ENCODE measurements at regions not wholly inside any gene's neighbourhood (a gene's known extent, or its start where the extent isn't known, plus 50 kb on each side); places are given as distances from the start of the nearest gene placed in this dataset.

DNA sequence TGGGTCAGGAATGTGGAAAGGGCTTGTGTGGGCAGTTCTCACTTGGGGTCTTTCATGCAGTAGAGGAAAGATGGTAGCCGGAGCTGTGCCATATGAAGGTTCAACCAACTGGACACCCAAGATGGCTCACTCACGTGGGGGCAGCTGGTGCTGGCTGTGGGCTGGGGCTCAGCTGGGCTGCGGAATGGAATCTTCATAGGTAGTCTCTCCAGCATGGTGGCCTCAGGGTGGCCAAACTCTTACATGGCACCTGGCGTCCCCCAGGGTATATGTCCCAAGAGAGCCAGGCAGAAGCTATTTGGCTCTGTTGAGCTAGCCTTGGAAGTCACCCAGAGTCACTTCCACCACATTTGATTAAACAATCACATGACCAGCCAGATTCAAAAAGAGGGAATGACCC, 163.1 kb upstream of the KLHL29 start:
- Histone ChIP-seq H3K27ac (no peak overlapping the region), H3K4me3 (no peak overlapping the region)

GRCh38 chr2:23230885-23231284, 154.1 kb upstream of the KLHL29 start:
- Histone ChIP-seq H3K27ac (no peak overlapping the region), H3K4me3 (no peak overlapping the region)

GRCh38 chr2:23231865-23232264, 153.1 kb upstream of the KLHL29 start:
- H3K4me3 ChIP-seq: no peak overlapping the region
- no peak overlapping the region for H3K27ac ChIP-seq

GRCh38 chr2:23235292-23235691, 149.7 kb upstream of the KLHL29 start:
- Histone ChIP-seq H3K27ac (peak overlapping the region in 1 of 21 experiments; percentile 43), H3K4me3 (no peak overlapping the region)

GRCh38 chr2:23235736-23236135, 149.2 kb upstream of the KLHL29 start:
- Histone ChIP-seq H3K27ac (peak overlapping the region in 1 of 21 experiments; percentile 43), H3K4me3 (no peak overlapping the region)

DNA sequence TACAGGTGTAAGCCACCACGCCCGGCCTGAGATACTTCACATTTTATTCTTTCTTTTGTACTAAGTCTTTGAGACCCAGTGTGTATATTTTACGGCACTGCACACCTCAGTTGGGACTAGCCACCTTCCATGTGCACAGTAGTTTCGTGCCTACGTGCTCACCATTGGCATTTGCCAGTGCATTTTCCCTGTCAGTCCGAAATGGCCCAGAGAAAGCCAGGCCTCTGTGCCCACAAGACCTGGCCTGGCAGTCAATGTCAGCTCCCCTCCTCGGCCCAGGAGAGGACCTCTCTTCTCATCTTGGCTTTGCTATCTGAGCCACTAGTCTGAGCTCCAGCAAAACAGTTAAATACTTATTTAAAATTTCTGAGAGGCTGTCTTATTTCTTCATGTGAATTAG, 147.8 kb upstream of the KLHL29 start:
- Histone ChIP-seq H3K27ac (no peak overlapping the region), H3K4me3 (no peak overlapping the region)

DNA sequence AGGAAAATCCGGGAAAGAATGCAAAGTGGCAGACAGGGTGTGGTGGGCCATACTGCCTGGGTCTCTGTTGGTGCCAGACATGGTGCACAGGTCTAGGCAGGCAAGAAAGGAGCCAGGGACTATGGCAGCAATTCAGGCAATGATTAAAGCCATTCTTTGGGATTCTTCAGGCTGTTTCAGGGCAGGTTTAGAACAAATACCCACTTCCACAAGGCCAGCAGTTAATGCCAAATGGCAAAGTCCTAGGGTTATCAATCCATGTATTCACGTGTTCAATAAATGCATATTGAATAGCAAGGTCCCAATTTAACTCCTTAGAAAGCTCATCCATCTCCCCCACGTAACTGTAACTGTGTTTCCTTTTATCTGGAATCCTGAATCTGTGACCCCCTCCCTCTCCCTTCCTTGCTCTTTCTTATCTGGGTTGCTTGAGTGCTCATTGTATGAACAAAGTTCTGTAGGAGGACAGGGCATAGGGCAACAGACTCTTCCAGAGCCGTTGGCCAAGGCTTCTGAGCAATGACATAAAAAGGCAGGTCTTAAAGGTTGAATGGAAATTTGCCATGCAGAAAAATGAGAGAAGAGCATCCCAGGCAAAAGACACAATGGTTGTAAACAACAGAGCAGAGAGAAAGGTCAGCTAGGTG, 146.8 kb upstream of the KLHL29 start:
- no peak overlapping the region for H3K4me3 ChIP-seq
- H3K27ac ChIP-seq: no peak overlapping the region

- no peak overlapping the region for H3K4me3 ChIP-seq
These were observed 145.6 kb upstream of the KLHL29 start for GRCh38 chr2:23239374-23239773.

GRCh38 chr2:23241121-23241520, 143.9 kb upstream of the KLHL29 start:
- no peak overlapping the region for H3K4me3 ChIP-seq
- no peak overlapping the region for H3K27ac ChIP-seq

More at GRCh38 chr2:23239374-23239773, 145.6 kb upstream of the KLHL29 start:
- no peak overlapping the region for H3K27ac ChIP-seq

DNA sequence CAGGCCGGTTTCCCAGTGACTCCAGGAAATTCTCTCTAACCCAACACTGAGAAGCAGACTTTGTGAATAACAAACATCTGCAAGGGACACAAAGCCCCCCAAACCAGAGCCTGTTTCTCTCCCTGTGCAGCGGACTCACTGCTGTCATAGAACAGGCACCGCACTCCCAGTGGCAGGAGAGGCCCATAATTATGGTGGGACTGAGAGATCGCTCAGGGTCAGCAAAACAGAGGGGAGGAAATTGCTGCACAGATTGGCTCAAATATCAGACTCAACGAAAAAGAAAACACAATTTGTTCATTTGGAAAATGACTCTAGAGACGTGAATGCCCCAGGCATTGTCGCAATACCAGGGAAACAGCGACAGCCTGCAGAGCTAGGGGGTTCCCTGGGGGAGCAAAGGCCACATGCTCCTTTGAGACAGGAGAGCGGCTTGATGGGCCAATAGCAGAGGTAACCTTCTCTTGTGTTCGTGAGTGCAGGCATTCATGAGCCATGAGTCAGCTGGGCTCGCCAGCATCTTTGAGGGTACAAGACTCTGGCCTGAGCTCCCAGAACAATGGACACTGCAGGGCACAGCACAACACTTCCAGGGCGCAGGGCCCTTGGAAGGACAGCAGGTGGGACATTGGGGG, 143.3 kb upstream of the KLHL29 start:
- Histone ChIP-seq H3K4me3 (no peak overlapping the region), H3K27ac (no peak overlapping the region)

- Histone ChIP-seq H3K4me3 (no peak overlapping the region), H3K27ac (peak overlapping the region in 2 of 21 experiments; percentile 23 to 49)
These were observed 141.8 kb upstream of the KLHL29 start for GRCh38 chr2:23243073-23243659.

DNA sequence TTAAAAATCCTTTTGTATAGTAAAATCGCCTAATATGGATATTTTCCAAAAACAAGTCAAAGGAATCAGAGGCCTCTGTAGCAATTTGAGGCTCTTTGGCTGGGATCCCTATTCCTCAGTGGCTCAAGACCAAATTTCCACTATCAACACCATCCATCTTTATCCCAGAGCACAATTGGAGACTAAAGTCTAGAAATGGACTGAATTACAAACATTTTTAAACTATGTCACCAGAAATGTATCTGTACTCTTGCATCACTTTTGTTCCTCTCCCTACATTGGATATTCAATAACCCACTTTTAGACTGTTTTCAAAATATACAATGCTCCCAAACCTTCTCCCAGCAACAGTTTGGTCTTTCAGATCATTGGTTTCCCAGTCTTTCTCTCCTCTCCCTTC, 140.4 kb upstream of the KLHL29 start:
- Histone ChIP-seq H3K27ac (no peak overlapping the region), H3K4me3 (no peak overlapping the region)

GRCh38 chr2:23246992-23247683, 137.8 kb upstream of the KLHL29 start:
- H3K27ac ChIP-seq: no peak overlapping the region
- H3K4me3 ChIP-seq: no peak overlapping the region

GRCh38 chr2:23248667-23249066, 136.3 kb upstream of the KLHL29 start:
- no peak overlapping the region for H3K27ac ChIP-seq
- H3K4me3 ChIP-seq: no peak overlapping the region

DNA sequence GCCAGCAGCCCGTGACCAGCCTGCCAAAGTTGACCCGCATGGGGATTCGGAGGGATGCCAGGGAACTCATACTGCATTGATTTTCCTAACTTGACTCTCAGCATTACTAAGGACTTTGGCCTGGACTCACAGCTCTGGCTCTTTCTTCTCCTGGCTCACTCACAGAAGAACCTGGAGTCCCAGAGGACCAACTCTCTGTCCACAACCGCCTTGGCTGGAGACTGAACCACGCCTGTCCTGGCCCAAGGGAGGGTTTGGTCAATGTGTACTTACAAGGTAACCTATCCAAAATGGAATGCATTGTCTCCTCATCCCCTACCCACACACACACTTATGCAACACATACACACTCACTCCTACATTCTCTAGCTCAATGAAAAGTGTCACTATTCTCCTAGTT, 135.6 kb upstream of the KLHL29 start:
- Histone ChIP-seq H3K27ac (no peak overlapping the region), H3K4me3 (no peak overlapping the region)

DNA sequence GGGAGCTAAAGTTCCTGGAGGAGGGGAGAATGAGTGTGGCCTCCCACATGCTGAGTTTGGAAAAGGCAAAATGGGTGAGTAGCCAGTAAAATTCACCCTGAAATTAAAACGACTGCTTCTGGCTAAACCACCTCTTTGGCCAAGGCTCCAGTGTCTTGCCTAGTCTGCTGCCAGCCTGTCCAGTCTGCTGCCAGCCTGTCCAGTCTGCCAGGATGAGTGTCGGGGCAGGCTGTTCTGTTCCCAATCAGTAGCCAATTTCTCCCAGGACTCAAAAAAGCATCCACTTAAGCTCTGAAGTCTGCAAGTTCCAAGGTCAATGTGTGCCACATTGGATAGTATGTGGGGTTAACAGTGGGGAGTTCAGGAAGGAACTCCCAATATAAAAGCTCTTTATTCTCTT, 134.6 kb upstream of the KLHL29 start:
- no peak overlapping the region for H3K27ac ChIP-seq
- H3K4me3 ChIP-seq: no peak overlapping the region

- no peak overlapping the region for H3K4me3 ChIP-seq
- no peak overlapping the region for H3K27ac ChIP-seq
These were observed 128.3 kb upstream of the KLHL29 start for GRCh38 chr2:23256643-23257042.

DNA sequence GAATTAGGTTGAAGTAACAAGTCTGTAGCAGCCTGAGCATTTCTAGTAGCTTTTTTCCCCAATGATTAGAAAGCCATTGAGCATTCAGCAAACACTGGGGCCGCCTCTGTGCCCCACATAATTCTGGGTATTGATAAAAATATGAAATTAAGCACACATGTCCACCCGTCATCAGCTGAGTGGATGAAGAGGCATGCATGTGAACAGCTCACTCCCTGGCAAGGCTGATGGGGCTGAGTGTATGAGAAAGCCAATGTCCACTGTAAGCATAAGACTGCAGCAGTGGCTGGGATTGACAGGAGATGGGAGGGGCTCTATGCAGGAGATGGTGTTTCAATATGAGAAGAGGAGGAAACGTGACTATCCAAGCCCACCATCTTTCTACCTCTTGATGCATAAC, 124.4 kb upstream of the KLHL29 start:
- Histone ChIP-seq H3K27ac (no peak overlapping the region), H3K4me3 (no peak overlapping the region)

DNA sequence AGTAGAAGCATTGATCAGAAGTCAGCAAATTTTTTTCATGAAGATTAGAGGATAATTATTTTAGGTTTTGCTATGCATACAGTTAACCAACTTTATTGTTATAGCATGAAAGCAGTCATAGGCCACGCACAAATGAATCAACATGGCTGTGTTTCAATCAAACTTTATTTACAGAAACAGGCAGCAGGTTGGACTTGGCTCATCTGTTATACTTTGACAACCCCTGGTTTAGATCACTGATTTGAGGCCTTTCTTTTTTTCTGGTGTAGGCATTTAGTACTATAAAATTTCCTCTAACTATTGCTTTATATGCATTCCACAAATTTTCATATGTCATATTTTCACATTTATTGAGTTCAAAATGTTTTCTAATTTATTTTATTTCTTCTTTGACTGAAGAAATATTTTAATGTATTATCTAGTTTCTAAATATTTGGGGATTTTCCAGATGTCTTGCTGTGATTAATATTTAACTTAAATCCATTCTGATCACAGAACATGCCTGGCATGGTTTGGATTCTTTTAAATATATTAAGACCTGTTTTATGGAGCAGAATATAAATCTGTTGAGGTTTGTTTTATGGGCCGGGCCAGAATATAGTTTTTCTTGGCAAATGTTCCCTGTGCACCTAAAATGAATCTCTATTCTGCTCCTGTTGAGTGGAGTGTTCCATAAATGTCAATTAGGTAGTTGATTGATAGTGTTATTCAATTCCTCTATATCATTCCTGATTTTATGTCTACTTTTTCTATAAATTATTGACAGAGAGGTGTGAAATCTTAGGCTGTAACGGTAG, 116.3 kb upstream of the KLHL29 start:
- Histone ChIP-seq H3K27ac (no peak overlapping the region), H3K4me3 (no peak overlapping the region)

DNA sequence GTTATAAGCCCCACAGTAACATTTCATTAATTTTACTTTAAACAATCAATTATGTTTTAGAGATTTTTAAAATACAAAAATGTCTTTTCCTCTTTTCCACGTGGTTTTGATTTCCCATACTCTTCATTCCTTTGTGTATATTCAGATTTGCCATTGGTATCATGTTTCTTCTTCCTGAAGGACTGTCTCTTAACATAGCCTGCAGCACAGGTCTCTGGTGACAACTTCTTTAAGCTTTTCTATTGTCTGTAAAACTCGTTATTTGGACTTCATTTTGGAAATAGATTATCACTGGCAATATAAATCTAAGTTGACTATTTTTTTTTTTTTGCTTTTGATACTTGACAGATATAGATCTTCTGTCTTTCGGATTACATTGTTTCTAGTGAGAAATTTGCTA, 115.2 kb upstream of the KLHL29 start:
- H3K27ac ChIP-seq: no peak overlapping the region
- H3K4me3 ChIP-seq: no peak overlapping the region

Measured in skin epidermis (tissue), 12 donors.